Breast epithelium (tissue), 3 donors: ENCODE measurements at regions not wholly inside any gene's neighbourhood (a gene's known extent, or its start where the extent isn't known, plus 50 kb on each side); places are given as distances from the start of the nearest gene placed in this dataset.

ENCODE experiments used
- CTCF ChIP-seq, 3 donors: fragments of 450-650 bp; IDR thresholded peaks; one replicate each; pipeline ENCODE4 v1.5.1; 2016 to 2017; ENCODE audit warnings: antibody characterized with exemption in 3 of 3, mild to moderate bottlenecking in 3 of 3, moderate library complexity in 3 of 3
- POLR2A ChIP-seq: fragments of 450-650 bp; IDR thresholded peaks from one replicate; pipeline ENCODE4 v1.6.1; 2016; ENCODE audit warnings: antibody characterized with exemption, mild to moderate bottlenecking, moderate library complexity
- POLR2AphosphoS5 ChIP-seq, 3 donors: sonication (generic); formaldehyde crosslinking; IDR thresholded peaks; one replicate each; pipeline ENCODE4 v1.6.1; 2017; ENCODE audit warnings: antibody characterized with exemption in 3 of 3

- TF ChIP-seq CTCF (IDR thresholded peaks at IDR 0.05): no peak
- TF ChIP-seq POLR2A: no peak
- no peak for TF ChIP-seq POLR2AphosphoS5 (IDR thresholded peaks at IDR 0.05)
These were observed 110.9 kb downstream of the RASSF10 start for GRCh38 chr11:13119941-13120520.
